ENCODE measurements at regions not wholly inside any gene's neighbourhood (a gene's known extent, or its start where the extent isn't known, plus 50 kb on each side); places are given as distances from the start of the nearest gene placed in this dataset.
A peak's percentile ranks its signal among the peaks of the same experiment; 100 is the strongest.

DNA sequence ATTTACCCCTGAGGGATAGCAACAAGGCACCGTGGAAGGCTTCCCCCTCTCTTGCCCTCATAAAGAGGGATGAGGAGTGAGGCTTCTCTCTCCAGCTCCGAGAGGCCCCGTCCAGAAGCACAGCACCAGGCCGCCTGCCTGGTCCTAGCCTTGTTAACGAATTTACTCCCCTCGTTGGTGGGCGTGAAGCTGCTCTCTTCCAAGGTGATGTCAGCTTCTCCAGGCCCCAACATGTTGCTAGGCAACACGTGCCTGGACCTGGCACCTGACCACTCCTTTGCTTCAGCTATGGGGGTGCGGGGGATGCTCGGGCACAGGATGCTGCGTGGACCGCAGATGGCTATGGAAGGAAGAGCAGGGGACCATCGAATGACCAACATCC is 135.2 kb upstream of the MGMT start:
- DNase-seq (ENCODE audit: extremely low read depth in 1 of 4, low spot score in 3 of 4) (no peak), FAIRE-seq (no peak), ATAC-seq (no peak)
- in situ Hi-C loops (cut with MboI), result no loop called here
- Histone ChIP-seq H3K4me1 (replicated peaks in 1 of 2; ENCODE audit: control insufficient read depth in 2 of 2, insufficient read depth in 2 of 2, low read length in 2 of 2) (no peaks in the 10 kb centered on the region), H3K27me3 (ENCODE audit: control insufficient read depth in 2 of 2, insufficient read depth in 2 of 2, low read length in 2 of 2) (peaks cover 0 to 5% of the 10 kb centered on the region in 2 experiments; a peak in 1 of 5 replicates), H3K79me2 (ENCODE audit: control insufficient read depth, insufficient read depth, low read length) (no peaks in the 10 kb centered on the region), H3K9ac (ENCODE audit: insufficient read depth in 1 of 2, low read depth in 2 of 2, low read length in 2 of 2) (no peak overlapping the region), H2AFZ (ENCODE audit: low read depth, low read length) (no peak overlapping the region), H4K20me1 (replicated peaks; ENCODE audit: control insufficient read depth, insufficient read depth, low read length) (no peaks in the 10 kb centered on the region), H3K9me1 (ENCODE audit: control insufficient read depth, insufficient read depth, low read length) (no peaks in the 10 kb centered on the region), H3K4me3 (no peak overlapping the region), H3K27ac (ENCODE audit: extremely low read depth, low read depth, low read length) (no peak overlapping the region), H3K4me2 (ENCODE audit: insufficient read depth, low read length) (no peak overlapping the region), H3K36me3 (ENCODE audit: control insufficient read depth, insufficient read depth, low read length) (no peaks in the 10 kb centered on the region), H3K9me3 (replicated peaks; ENCODE audit: control insufficient read depth, insufficient read depth, low read depth, low read length) (no peaks in the 10 kb centered on the region)
- intact Hi-C loops (cut with micrococcal nuclease), result loop anchor here (1.0 kb wide), 1 partner anchor 301 kb away; no protein-coding TSS in a partner anchor
- ChIA-PET POLR2A (no interaction called here), CTCF (ENCODE audit: low intra/inter-chr PET ratio) (interaction anchor here (0.5 kb wide), 1 partner anchor 301 kb away, joined by 3 read pairs; no protein-coding TSS in a partner anchor)
- BruUV-seq (replicated peaks), result no TSS peak
- 0% methylated on average over 8 of the region's 13 CpGs for WGBS (ENCODE audit: insufficient coverage, low coverage, missing lambda C conversion rate)
- no peak for TF ChIP-seq OTX1 (CRISPR knock-in tag; IDR thresholded peaks at IDR 0.05)
- TF ChIP-seq RFX1 (IDR thresholded peaks at IDR 0.05), result peak; percentile 30; the same call in 1 of the 2 replicates
- no peak for TF ChIP-seq PHF8 (IDR thresholded peaks at IDR 0.05; ENCODE audit: borderline replicate concordance, low read length)
- no peak for TF ChIP-seq PRPF4 (IDR thresholded peaks at IDR 0.05; ENCODE audit: insufficient read depth, low read depth, low read length, poor library complexity, severe bottlenecking)

DNA sequence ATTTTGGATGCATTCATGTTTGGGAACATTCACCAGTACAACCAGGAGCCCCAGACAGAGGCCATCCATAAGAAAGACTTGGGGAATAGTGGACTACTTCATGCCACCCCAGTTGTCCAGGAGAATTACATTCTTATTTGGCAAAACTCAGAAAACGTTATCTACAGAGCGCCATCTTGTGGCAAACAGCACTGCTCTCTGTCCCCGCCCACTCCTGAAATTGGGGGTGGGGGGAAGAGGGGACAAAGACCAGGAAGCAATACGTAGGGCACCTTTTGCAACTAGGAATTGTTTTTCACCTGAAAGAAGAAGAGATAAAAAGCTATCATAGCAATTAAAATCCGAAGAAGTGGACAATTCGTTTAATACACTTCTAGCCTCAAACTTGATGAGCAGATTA is 134.6 kb upstream of the MGMT start:
- ChIA-PET CTCF (ENCODE audit: low intra/inter-chr PET ratio) (interaction anchor here (0.5 kb wide), 1 partner anchor 301 kb away, joined by 3 read pairs; no protein-coding TSS in a partner anchor), POLR2A (no interaction called here)
- peak; percentile 41 to 51 (median 44) for DNase-seq (ENCODE audit: extremely low read depth in 1 of 4, low spot score in 3 of 4)
- no peak overlapping the region for H3K4me3 ChIP-seq
- in situ Hi-C loops (cut with MboI) (no loop called here), intact Hi-C loops (cut with micrococcal nuclease) (loop anchor here (1.0 kb wide), 1 partner anchor 301 kb away; no protein-coding TSS in a partner anchor)
- no peaks in the 10 kb centered on the region for H3K9me3 ChIP-seq (replicated peaks; ENCODE audit: control insufficient read depth, insufficient read depth, low read depth, low read length)
- no peak for FAIRE-seq
- H4K20me1 ChIP-seq (replicated peaks; ENCODE audit: control insufficient read depth, insufficient read depth, low read length), result no peaks in the 10 kb centered on the region
- no peak overlapping the region for H2AFZ ChIP-seq (ENCODE audit: low read depth, low read length)
- 3% methylated on average over 4 of the region's 6 CpGs for WGBS (ENCODE audit: insufficient coverage, low coverage, missing lambda C conversion rate)
- no peaks in the 10 kb centered on the region for H3K36me3 ChIP-seq (ENCODE audit: control insufficient read depth, insufficient read depth, low read length)
- no peak overlapping the region for H3K4me2 ChIP-seq (ENCODE audit: insufficient read depth, low read length)
- peak; percentile 69 for ATAC-seq
- H3K27me3 ChIP-seq (ENCODE audit: control insufficient read depth in 2 of 2, insufficient read depth in 2 of 2, low read length in 2 of 2), result peaks cover 0 to 5% of the 10 kb centered on the region in 2 experiments; a peak in 1 of 5 replicates
- no peaks in the 10 kb centered on the region for H3K79me2 ChIP-seq (ENCODE audit: control insufficient read depth, insufficient read depth, low read length)
- no TSS peak for BruUV-seq (replicated peaks)
- no peak overlapping the region for H3K27ac ChIP-seq (ENCODE audit: extremely low read depth, low read depth, low read length)
- no peaks in the 10 kb centered on the region for H3K9me1 ChIP-seq (ENCODE audit: control insufficient read depth, insufficient read depth, low read length)
- H3K9ac ChIP-seq (ENCODE audit: insufficient read depth in 1 of 2, low read depth in 2 of 2, low read length in 2 of 2), result no peak overlapping the region
- H3K4me1 ChIP-seq (replicated peaks in 1 of 2; ENCODE audit: control insufficient read depth in 2 of 2, insufficient read depth in 2 of 2, low read length in 2 of 2), result no peaks in the 10 kb centered on the region
- TF ChIP-seq RAD21 (CRISPR knock-in tag; conservative IDR thresholded peaks at IDR 0.05 in 1 of 2, IDR thresholded peaks at IDR 0.05 in 1 of 2) (peak in 1 of 2 experiments; percentile 41; a peak in 2 of 4 replicates), ZNF431 (CRISPR knock-in tag; IDR thresholded peaks at IDR 0.05) (no peak), LCOR (CRISPR knock-in tag; IDR thresholded peaks at IDR 0.05) (no peak), TRIM28 (IDR thresholded peaks at IDR 0.05) (no peak), BRD9 (IDR thresholded peaks at IDR 0.05; ENCODE audit: low read depth, partially characterized antibody) (no peak), POLR2B (IDR thresholded peaks at IDR 0.05; ENCODE audit: low read depth, partially characterized antibody) (no peak), HDGF (IDR thresholded peaks at IDR 0.05) (no peak), TBP (optimal IDR thresholded peaks at IDR 0.05; ENCODE audit: low read depth, low read length) (no peak), CCAR2 (IDR thresholded peaks at IDR 0.05; ENCODE audit: low read depth, low read length) (no peak), SMC3 (conservative IDR thresholded peaks at IDR 0.05; ENCODE audit: insufficient read depth, low read depth, low read length) (0 out of 2 replicates have a peak, but pooled peaks have one; percentile 26)
- TF ChIP-seq, protein P1, sequence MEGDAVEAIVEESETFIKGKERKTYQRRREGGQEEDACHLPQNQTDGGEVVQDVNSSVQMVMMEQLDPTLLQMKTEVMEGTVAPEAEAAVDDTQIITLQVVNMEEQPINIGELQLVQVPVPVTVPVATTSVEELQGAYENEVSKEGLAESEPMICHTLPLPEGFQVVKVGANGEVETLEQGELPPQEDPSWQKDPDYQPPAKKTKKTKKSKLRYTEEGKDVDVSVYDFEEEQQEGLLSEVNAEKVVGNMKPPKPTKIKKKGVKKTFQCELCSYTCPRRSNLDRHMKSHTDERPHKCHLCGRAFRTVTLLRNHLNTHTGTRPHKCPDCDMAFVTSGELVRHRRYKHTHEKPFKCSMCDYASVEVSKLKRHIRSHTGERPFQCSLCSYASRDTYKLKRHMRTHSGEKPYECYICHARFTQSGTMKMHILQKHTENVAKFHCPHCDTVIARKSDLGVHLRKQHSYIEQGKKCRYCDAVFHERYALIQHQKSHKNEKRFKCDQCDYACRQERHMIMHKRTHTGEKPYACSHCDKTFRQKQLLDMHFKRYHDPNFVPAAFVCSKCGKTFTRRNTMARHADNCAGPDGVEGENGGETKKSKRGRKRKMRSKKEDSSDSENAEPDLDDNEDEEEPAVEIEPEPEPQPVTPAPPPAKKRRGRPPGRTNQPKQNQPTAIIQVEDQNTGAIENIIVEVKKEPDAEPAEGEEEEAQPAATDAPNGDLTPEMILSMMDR (IDR thresholded peaks at IDR 0.05 in 2 of 3, conservative IDR thresholded peaks at IDR 0.05 in 1 of 3; ENCODE audit: insufficient read depth in 2 of 3, low read depth in 1 of 3, low read length in 3 of 3), result peak; percentile 50 to 61 (median 50)

All from K562 (cell line).